ENCODE measurements at regions not wholly inside any gene's neighbourhood (a gene's known extent, or its start where the extent isn't known, plus 50 kb on each side); places are given as distances from the start of the nearest gene placed in this dataset.

DNA sequence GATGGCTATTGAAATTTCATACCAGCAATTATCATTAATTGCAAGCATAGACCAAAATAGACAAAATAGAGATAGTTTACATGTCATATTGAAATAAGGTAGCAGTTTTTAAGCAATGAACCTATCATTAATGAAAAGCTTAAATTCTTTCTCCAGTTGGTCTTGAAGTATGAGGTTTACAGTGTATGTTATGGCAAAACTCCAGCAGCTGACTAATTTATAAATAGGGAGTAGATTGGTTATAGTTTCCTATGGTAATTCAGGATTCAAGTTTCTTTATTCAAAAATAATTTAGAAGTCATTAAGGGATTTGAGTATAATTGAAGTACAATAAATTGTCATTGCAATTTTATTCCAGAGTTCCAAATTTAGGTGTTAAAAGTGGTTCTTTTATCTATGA, 69.6 kb upstream of the COL5A2 start:
- H3K14ac ChIP-seq (replicated peaks; ENCODE audit: low read depth, low read length), result no peak overlapping the region
- in situ Hi-C loops (cut with MboI; ENCODE audit: low sequenced_read_pairs), result no loop called here
- H3K4ac ChIP-seq (ENCODE audit: low read depth, low read length), result no peak overlapping the region
- ATAC-seq (ENCODE audit: low read depth) (no peak), DNase-seq (peak; percentile 85)
- H3K27me3 ChIP-seq (ENCODE audit: control insufficient read depth, insufficient read depth, low read length), result no peaks in the 10 kb centered on the region
- intact Hi-C loops (cut with micrococcal nuclease), result no loop called here
- H2AK9ac ChIP-seq (replicated peaks; ENCODE audit: low read depth, low read length, poor library complexity), result no peak overlapping the region
- H3K9me1 ChIP-seq (ENCODE audit: insufficient read depth, low read length), result no peaks in the 10 kb centered on the region
- no peaks in the 10 kb centered on the region for H3K79me1 ChIP-seq (ENCODE audit: low read depth in 1 of 2, low read length in 2 of 2)
- no peak overlapping the region for H4K5ac ChIP-seq (ENCODE audit: low read depth, low read length)
- no peak overlapping the region for H3K27ac ChIP-seq (ENCODE audit: insufficient read depth, low read length)
- ChIA-PET POLR2A (ENCODE audit: unreplicated experiment) (no interaction called here), CTCF (no interaction called here)
- peaks cover 7% of the 10 kb centered on the region for H3K4me1 ChIP-seq (ENCODE audit: control insufficient read depth, insufficient read depth, low read length)
- H3K4me3 ChIP-seq (ENCODE audit: insufficient read depth, low read depth, low read length), result no peak overlapping the region
- H3K4me2 ChIP-seq (ENCODE audit: low read depth, low read length), result no peak overlapping the region
- H3K18ac ChIP-seq (ENCODE audit: low read depth, low read length), result no peak overlapping the region
- no peak overlapping the region for H3K23ac ChIP-seq (ENCODE audit: low read depth, low read length)
- H3K9ac ChIP-seq (ENCODE audit: low read depth, low read length), result no peak overlapping the region
- H2AK5ac ChIP-seq (ENCODE audit: low read depth, low read length), result no peak overlapping the region
- dilution Hi-C loops (cut with HindIII; ENCODE audit: low sequenced_read_pairs, unreplicated experiment), result no loop called here
- BruUV-seq (replicated peaks), result no TSS peak
- H3K9me3 ChIP-seq (ENCODE audit: control insufficient read depth, insufficient read depth, low read length), result no peaks in the 10 kb centered on the region
- TF ChIP-seq, protein P1, sequence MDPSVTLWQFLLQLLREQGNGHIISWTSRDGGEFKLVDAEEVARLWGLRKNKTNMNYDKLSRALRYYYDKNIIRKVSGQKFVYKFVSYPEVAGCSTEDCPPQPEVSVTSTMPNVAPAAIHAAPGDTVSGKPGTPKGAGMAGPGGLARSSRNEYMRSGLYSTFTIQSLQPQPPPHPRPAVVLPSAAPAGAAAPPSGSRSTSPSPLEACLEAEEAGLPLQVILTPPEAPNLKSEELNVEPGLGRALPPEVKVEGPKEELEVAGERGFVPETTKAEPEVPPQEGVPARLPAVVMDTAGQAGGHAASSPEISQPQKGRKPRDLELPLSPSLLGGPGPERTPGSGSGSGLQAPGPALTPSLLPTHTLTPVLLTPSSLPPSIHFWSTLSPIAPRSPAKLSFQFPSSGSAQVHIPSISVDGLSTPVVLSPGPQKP (IDR thresholded peaks at IDR 0.05; ENCODE audit: borderline replicate concordance, low read depth, low read length), result no peak
- no peak for TF ChIP-seq CEBPB (IDR thresholded peaks at IDR 0.05; ENCODE audit: low read depth, low read length)
- no peak for TF ChIP-seq NFE2L2 (IDR thresholded peaks at IDR 0.05; ENCODE audit: low read depth, low read length)
- TF ChIP-seq POLR2A (IDR thresholded peaks at IDR 0.05; ENCODE audit: low read depth, low read length), result no peak
- TF ChIP-seq MAFK (IDR thresholded peaks at IDR 0.05; ENCODE audit: low read depth, low read length), result no peak
- TF ChIP-seq SMC3 (IDR thresholded peaks at IDR 0.05; ENCODE audit: low read depth, low read length), result no peak
- TF ChIP-seq RAD21 (IDR thresholded peaks at IDR 0.05; ENCODE audit: low read length), result no peak
- TF ChIP-seq MXI1 (IDR thresholded peaks at IDR 0.05; ENCODE audit: borderline replicate concordance, low read depth, low read length), result no peak
- no peak for TF ChIP-seq BHLHE40 (IDR thresholded peaks at IDR 0.05; ENCODE audit: low read depth, low read length)
- H2BK120ac ChIP-seq (ENCODE audit: low read depth, low read length), result no peak overlapping the region
- no peak overlapping the region for H4K8ac ChIP-seq (ENCODE audit: low read depth in 2 of 2, low read length in 2 of 2)
- H4K91ac ChIP-seq (ENCODE audit: insufficient read depth, low read depth, low read length), result no peak overlapping the region
- no peak overlapping the region for H3K56ac ChIP-seq (ENCODE audit: extremely low read depth, insufficient read depth, low read length)
- no peak overlapping the region for H2BK15ac ChIP-seq (ENCODE audit: low read depth, low read length)
- H4K20me1 ChIP-seq (ENCODE audit: insufficient read depth, low read length), result no peaks in the 10 kb centered on the region
- H2BK20ac ChIP-seq (ENCODE audit: low read depth, low read length), result no peak overlapping the region
- no peaks in the 10 kb centered on the region for H3K36me3 ChIP-seq (ENCODE audit: control insufficient read depth, insufficient read depth, low read length)
- H2BK5ac ChIP-seq (ENCODE audit: low read depth, low read length, poor library complexity, severe bottlenecking), result peak overlapping the region; percentile 20
- H2AFZ ChIP-seq (replicated peaks; ENCODE audit: low read length, poor library complexity), result no peak overlapping the region

All from IMR-90 (cell line).